ENCODE measurements at regions not wholly inside any gene's neighbourhood (a gene's known extent, or its start where the extent isn't known, plus 50 kb on each side); places are given as distances from the start of the nearest gene placed in this dataset.

DNA sequence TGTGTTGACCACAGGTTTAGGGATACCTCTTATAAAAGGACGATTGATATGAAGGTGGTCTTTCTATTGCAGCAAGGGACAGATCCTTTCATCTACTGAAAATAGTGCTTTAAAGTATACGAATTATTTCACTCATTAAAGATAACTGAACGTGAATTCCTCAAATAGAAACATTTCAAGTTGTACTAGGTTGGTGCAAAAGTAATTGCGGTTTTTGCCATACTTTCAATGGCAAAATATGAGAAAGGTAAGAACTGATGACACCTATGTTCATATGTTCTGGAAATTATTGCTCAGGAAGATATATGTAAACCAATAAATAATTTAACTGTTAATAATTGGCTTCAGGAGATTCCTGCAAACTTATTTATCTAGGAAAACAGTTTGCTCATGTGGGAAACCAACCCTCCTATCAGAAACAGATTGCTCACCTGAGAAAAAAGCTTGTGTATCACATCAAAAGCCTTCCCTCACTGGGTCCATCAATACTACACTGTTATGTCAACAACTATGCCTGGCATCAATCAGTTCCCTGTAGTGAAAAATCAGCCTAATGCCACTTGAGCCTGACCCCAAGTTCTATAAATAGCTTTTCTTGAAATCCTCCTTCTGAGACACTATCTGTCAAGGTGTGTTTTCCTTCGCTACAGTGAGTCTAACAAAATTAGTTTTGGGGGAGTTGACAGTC lies 81.5 kb upstream of the ACSL3 start:
- no peak overlapping the region for H3K27ac Mint-ChIP-seq
- POLR2A ChIA-PET = interaction anchor here (0.6 kb wide), 1 partner anchor 30 kb away, joined by 3 read pairs; no protein-coding TSS in a partner anchor
- ATAC-seq (ENCODE audit: low read depth) (no peak), DNase-seq (no peak)
- H3K36me3 Mint-ChIP-seq (ENCODE audit: low read depth) = no peaks in the 10 kb centered on the region
- H3K9me3 Mint-ChIP-seq = no peaks in the 10 kb centered on the region
- peaks cover 7% of the 10 kb centered on the region for H3K27me3 Mint-ChIP-seq
- no peaks in the 10 kb centered on the region for H3K4me1 Mint-ChIP-seq
- no peak overlapping the region for H3K4me3 Mint-ChIP-seq
- TF ChIP-seq, protein P1, sequence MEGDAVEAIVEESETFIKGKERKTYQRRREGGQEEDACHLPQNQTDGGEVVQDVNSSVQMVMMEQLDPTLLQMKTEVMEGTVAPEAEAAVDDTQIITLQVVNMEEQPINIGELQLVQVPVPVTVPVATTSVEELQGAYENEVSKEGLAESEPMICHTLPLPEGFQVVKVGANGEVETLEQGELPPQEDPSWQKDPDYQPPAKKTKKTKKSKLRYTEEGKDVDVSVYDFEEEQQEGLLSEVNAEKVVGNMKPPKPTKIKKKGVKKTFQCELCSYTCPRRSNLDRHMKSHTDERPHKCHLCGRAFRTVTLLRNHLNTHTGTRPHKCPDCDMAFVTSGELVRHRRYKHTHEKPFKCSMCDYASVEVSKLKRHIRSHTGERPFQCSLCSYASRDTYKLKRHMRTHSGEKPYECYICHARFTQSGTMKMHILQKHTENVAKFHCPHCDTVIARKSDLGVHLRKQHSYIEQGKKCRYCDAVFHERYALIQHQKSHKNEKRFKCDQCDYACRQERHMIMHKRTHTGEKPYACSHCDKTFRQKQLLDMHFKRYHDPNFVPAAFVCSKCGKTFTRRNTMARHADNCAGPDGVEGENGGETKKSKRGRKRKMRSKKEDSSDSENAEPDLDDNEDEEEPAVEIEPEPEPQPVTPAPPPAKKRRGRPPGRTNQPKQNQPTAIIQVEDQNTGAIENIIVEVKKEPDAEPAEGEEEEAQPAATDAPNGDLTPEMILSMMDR (IDR thresholded peaks at IDR 0.05) = no peak
- CTCF ChIA-PET = no interaction called here
- intact Hi-C loops (cut with micrococcal nuclease) = no loop called here

DNA sequence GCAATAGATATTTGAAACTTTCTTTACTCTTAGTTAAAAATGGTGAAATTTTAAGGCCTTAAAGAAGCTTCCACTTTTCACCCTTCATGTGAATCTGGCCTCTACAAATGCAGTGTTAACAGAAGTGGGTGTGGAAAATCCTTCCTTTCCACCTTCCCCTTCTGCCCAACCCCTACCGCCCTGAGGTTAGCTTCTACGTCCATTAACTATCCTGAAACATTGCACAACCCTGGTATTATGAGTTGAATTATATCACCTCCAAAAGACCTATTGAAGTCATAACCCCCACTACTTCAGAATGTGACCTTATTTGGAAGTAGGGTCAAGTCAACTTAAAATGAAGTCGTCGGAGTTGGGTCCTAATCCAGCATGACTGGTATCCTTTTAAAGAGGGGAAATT lies 80.8 kb upstream of the ACSL3 start:
- no peak for ATAC-seq (ENCODE audit: low read depth)
- no peaks in the 10 kb centered on the region for H3K9me3 Mint-ChIP-seq
- no peak overlapping the region for H3K27ac Mint-ChIP-seq
- CTCF ChIA-PET = no interaction called here
- no peaks in the 10 kb centered on the region for H3K36me3 Mint-ChIP-seq (ENCODE audit: low read depth)
- TF ChIP-seq, protein P1 (IDR thresholded peaks at IDR 0.05) = no peak
- intact Hi-C loops (cut with micrococcal nuclease) = no loop called here
- DNase-seq = no peak
- no peak overlapping the region for H3K4me3 Mint-ChIP-seq
- H3K27me3 Mint-ChIP-seq = peaks cover 7% of the 10 kb centered on the region
- no peaks in the 10 kb centered on the region for H3K4me1 Mint-ChIP-seq
- POLR2A ChIA-PET = no interaction called here

DNA sequence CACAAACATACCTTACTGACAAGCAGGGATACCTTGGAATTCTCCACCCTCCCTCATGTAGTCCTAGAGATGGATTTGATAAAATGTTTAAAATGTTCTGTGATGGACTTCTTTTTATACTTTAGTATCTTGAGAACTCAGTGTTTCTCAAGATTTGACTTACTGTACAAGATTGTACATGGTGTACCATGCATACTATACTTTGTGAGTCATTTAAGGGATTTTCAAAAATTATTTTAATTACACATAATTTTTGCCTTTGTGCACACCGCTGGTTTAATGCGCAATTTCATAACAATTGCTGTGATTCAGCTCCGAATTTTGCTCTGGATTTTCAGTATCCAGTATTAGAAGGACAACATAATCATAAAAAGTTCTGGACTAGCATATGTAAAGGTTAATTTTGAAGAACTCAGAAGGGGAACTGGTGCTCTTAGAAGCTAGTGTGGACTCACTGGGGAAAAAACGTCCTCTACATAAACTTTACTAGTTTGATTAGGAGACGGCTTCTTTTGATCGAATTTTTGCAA lies 78.6 kb upstream of the ACSL3 start:
- Mint-ChIP-seq H3K36me3 (ENCODE audit: low read depth) (no peaks in the 10 kb centered on the region), H3K27me3 (peaks cover 3% of the 10 kb centered on the region), H3K9me3 (no peaks in the 10 kb centered on the region), H3K4me1 (no peaks in the 10 kb centered on the region), H3K27ac (no peak overlapping the region), H3K4me3 (no peak overlapping the region)
- TF ChIP-seq, protein P1 (IDR thresholded peaks at IDR 0.05) = no peak
- intact Hi-C loops (cut with micrococcal nuclease) = no loop called here
- POLR2A ChIA-PET = no interaction called here
- DNase-seq = no peak
- no peak for ATAC-seq (ENCODE audit: low read depth)
- CTCF ChIA-PET = no interaction called here

DNA sequence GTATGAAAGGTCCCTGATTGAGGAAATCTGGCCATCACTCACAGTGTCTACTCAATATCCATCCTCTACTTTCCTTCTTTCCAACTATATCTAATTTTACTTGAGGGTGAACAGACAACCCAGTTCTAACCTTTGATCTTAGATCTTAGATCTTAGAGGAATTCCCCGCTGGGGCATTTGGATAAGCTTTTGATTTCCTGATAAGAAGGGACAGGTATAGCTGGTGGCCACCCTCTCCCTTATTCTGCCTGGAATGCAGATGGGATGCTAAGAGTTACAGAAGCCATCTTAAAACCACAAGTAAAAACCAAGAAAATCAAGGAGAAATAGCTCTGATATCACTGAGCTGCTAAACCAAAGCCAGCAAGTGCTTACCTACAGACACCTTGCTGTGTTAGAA lies 77.2 kb upstream of the ACSL3 start:
- POLR2A ChIA-PET = no interaction called here
- Mint-ChIP-seq H3K4me3 (no peak overlapping the region), H3K4me1 (no peaks in the 10 kb centered on the region), H3K36me3 (ENCODE audit: low read depth) (no peaks in the 10 kb centered on the region), H3K9me3 (no peaks in the 10 kb centered on the region), H3K27me3 (peaks cover 3% of the 10 kb centered on the region), H3K27ac (no peak overlapping the region)
- TF ChIP-seq, protein P1 (IDR thresholded peaks at IDR 0.05) = no peak
- CTCF ChIA-PET = no interaction called here
- intact Hi-C loops (cut with micrococcal nuclease) = no loop called here
- DNase-seq (no peak), ATAC-seq (ENCODE audit: low read depth) (no peak)

DNA sequence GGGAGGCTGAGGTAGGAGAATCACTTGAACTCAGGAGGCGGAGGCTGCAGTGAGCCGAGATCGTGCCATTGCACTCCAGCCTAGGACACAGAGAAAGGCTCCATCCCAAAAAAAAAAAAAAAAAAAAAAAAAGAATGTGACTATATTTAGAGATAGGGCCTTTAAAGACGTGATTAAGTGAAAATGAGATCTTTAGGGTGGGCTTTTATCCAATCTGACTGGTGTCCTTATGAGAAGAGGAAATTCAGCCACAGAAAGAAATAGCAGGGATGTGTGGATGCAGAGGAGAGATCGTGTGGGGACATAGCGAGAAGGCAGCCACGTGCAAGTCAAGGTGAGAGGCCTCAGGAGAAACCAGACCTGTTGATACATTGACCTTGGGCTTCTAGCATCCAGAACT lies 69.9 kb upstream of the ACSL3 start:
- no peak for ATAC-seq (ENCODE audit: low read depth)
- no peaks in the 10 kb centered on the region for H3K27me3 Mint-ChIP-seq
- no peaks in the 10 kb centered on the region for H3K9me3 Mint-ChIP-seq
- no peaks in the 10 kb centered on the region for H3K36me3 Mint-ChIP-seq (ENCODE audit: low read depth)
- H3K4me1 Mint-ChIP-seq = peaks cover 12% of the 10 kb centered on the region
- intact Hi-C loops (cut with micrococcal nuclease) = no loop called here
- ChIA-PET CTCF (no interaction called here), POLR2A (no interaction called here)
- TF ChIP-seq, protein P1 (IDR thresholded peaks at IDR 0.05) = no peak
- DNase-seq = no peak
- no peak overlapping the region for H3K27ac Mint-ChIP-seq
- no peak overlapping the region for H3K4me3 Mint-ChIP-seq
